K562 (cell line): ENCODE measurements at regions not wholly inside any gene's neighbourhood (a gene's known extent, or its start where the extent isn't known, plus 50 kb on each side); places are given as distances from the start of the nearest gene placed in this dataset.

Experiments used
- BDP1 ChIP-seq: IDR thresholded peaks from 3 replicates; pipeline ENCODE4 v1.6.1; 2011; ENCODE audit not compliant: insufficient read length, insufficient read depth
- CCNT2 ChIP-seq: IDR thresholded peaks from 2 replicates; pipeline ENCODE4 v1.6.1; 2011; ENCODE audit warnings: borderline replicate concordance, low read depth, mild to moderate bottlenecking, moderate library complexity, mixed read lengths, low read length; ENCODE audit not compliant: insufficient read length; ENCODE audit errors: extremely low read depth
- GTF2E2 ChIP-seq: fragments of 200-800 bp; sonication (Bioruptor generic); IDR thresholded peaks from 2 replicates; pipeline ENCODE4 v1.6.1; 2016; ENCODE audit warnings: missing genetic modification characterization, missing compliant biosample characterization
- KLF10 ChIP-seq: fragments of 250-450 bp; sonication (Bioruptor Pico); IDR thresholded peaks from 2 replicates; pipeline ENCODE4 v1.6.1; 2021; ENCODE audit warnings: matching md5 sums
- MAFF ChIP-seq: IDR thresholded peaks from 2 replicates; pipeline ENCODE4 v1.6.1; 2012; ENCODE audit warnings: low read length, improper control_type of control experiment
- MEF2D ChIP-seq: conservative IDR thresholded peaks from 2 replicates; pipeline ENCODE4 v1.6.1; 2016; ENCODE audit warnings: low read depth, missing genetic modification characterization, missing compliant biosample characterization
- POLR2B ChIP-seq: fragments of 450-650 bp; IDR thresholded peaks from 2 replicates; pipeline ENCODE4 v1.6.1; 2018; ENCODE audit warnings: low read depth; ENCODE audit not compliant: partially characterized antibody
- ZNF175 ChIP-seq: fragments of 200-800 bp; sonication (Bioruptor generic); IDR thresholded peaks from 2 replicates; pipeline ENCODE4 v1.6.1; 2016; ENCODE audit warnings: low read depth, mild to moderate bottlenecking, missing genetic modification characterization, missing compliant biosample characterization
- ZNF561 ChIP-seq: fragments of 450-650 bp; formaldehyde crosslinking; conservative IDR thresholded peaks from 2 replicates; pipeline ENCODE4 v1.4.0; 2020; ENCODE audit warnings: mild to moderate bottlenecking, moderate library complexity
- TF ChIP-seq, protein P1 (sequence below): fragments of 250-450 bp; sonication (Bioruptor Pico); IDR thresholded peaks from 2 replicates; pipeline ENCODE4 v1.4.0; 2020
- TF ChIP-seq, protein P2 (sequence below): fragments of 250-450 bp; sonication (Bioruptor Pico); IDR thresholded peaks from 2 replicates; pipeline ENCODE4 v1.8.0; 2022; ENCODE audit warnings: moderate library complexity, mild to moderate bottlenecking, inconsistent platforms
- TF ChIP-seq, protein P3 (sequence below): fragments of 450-650 bp; IDR thresholded peaks from one replicate; pipeline ENCODE4 v1.6.1; 2018; ENCODE audit warnings: mild to moderate bottlenecking, moderate library complexity; ENCODE audit not compliant: partially characterized antibody

DNA sequence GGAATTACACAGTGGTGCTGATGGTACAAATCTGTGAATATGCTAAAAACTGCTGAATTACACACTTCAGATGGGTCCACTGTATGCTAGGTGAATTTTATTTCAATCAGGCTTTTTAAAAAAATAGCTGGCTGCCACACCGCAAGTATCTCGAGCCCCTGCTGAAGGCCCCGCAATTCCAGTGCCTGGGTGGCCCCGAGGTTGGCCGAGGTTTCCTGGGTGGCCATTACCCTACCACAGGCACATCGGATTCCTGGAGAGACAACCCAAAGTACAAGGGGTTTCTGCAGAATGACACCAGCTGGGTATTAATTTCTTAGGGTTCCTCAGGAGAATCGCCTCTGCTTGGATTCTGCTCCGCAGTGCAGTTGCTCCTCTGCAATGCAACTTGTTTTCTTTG is 127.8 kb downstream of the C16orf95 start (continued):
- TF ChIP-seq, protein P1, sequence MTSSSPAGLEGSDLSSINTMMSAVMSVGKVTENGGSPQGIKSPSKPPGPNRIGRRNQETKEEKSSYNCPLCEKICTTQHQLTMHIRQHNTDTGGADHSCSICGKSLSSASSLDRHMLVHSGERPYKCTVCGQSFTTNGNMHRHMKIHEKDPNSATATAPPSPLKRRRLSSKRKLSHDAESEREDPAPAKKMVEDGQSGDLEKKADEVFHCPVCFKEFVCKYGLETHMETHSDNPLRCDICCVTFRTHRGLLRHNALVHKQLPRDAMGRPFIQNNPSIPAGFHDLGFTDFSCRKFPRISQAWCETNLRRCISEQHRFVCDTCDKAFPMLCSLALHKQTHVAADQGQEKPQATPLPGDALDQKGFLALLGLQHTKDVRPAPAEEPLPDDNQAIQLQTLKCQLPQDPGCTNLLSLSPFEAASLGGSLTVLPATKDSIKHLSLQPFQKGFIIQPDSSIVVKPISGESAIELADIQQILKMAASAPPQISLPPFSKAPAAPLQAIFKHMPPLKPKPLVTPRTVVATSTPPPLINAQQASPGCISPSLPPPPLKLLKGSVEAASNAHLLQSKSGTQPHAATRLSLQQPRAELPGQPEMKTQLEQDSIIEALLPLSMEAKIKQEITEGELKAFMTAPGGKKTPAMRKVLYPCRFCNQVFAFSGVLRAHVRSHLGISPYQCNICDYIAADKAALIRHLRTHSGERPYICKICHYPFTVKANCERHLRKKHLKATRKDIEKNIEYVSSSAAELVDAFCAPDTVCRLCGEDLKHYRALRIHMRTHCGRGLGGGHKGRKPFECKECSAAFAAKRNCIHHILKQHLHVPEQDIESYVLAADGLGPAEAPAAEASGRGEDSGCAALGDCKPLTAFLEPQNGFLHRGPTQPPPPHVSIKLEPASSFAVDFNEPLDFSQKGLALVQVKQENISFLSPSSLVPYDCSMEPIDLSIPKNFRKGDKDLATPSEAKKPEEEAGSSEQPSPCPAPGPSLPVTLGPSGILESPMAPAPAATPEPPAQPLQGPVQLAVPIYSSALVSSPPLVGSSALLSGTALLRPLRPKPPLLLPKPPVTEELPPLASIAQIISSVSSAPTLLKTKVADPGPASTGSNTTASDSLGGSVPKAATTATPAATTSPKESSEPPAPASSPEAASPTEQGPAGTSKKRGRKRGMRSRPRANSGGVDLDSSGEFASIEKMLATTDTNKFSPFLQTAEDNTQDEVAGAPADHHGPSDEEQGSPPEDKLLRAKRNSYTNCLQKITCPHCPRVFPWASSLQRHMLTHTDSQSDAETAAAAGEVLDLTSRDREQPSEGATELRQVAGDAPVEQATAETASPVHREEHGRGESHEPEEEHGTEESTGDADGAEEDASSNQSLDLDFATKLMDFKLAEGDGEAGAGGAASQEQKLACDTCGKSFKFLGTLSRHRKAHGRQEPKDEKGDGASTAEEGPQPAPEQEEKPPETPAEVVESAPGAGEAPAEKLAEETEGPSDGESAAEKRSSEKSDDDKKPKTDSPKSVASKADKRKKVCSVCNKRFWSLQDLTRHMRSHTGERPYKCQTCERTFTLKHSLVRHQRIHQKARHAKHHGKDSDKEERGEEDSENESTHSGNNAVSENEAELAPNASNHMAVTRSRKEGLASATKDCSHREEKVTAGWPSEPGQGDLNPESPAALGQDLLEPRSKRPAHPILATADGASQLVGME (CRISPR knock-in tag) = no peak
- TF ChIP-seq MAFF (no peak), CCNT2 (no peak), KLF10 (no peak), POLR2B (no peak), ZNF561 (no peak), GTF2E2 (tag) (no peak), BDP1 (no peak), ZNF175 (CRISPR knock-in tag) (no peak), MEF2D (tag) (no peak)
- TF ChIP-seq, protein P2, sequence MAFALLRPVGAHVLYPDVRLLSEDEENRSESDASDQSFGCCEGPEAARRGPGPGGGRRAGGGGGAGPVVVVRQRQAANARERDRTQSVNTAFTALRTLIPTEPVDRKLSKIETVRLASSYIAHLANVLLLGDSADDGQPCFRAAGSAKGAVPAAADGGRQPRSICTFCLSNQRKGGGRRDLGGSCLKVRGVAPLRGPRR (CRISPR knock-in tag) = no peak
- TF ChIP-seq, protein P3, sequence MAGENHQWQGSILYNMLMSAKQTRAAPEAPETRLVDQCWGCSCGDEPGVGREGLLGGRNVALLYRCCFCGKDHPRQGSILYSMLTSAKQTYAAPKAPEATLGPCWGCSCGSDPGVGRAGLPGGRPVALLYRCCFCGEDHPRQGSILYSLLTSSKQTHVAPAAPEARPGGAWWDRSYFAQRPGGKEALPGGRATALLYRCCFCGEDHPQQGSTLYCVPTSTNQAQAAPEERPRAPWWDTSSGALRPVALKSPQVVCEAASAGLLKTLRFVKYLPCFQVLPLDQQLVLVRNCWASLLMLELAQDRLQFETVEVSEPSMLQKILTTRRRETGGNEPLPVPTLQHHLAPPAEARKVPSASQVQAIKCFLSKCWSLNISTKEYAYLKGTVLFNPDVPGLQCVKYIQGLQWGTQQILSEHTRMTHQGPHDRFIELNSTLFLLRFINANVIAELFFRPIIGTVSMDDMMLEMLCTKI = no peak
